ENCODE measurements at regions not wholly inside any gene's neighbourhood (a gene's known extent, or its start where the extent isn't known, plus 50 kb on each side); places are given as distances from the start of the nearest gene placed in this dataset.

GRCh38 chr6:132893772-132894490 lies 79.6 kb downstream of the RPS12 start:
- no peak overlapping the region for H3K4me3 ChIP-seq (ENCODE audit: low read depth, low read length)
- DNase-seq (ENCODE audit: low read depth): no peak
- no peak for TF ChIP-seq CTCF (conservative IDR thresholded peaks at IDR 0.05; ENCODE audit: low read depth, low read length)

DNA sequence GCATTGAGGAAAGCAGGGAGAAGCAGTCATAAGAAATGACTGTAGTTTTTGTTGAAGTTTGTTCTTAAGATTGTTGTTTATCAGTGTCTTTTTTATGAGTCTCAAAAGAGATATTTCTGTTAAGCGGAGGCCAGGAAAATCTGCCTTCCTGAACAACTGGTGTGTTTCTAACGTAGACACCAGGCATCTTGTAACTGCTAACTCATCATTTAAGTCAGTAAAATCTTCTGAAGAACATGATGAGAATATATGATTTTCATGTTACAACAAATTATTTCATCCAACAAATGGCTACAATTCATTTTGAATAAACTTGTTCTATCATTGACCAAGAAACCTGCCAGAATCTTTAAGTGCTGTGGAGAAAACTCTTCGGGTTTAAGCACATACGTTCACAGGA lies 84.0 kb downstream of the RPS12 start:
- TF ChIP-seq CTCF (conservative IDR thresholded peaks at IDR 0.05; ENCODE audit: low read depth, low read length): no peak
- DNase-seq (ENCODE audit: low read depth): no peak
- no peak overlapping the region for H3K4me3 ChIP-seq (ENCODE audit: low read depth, low read length)

DNA sequence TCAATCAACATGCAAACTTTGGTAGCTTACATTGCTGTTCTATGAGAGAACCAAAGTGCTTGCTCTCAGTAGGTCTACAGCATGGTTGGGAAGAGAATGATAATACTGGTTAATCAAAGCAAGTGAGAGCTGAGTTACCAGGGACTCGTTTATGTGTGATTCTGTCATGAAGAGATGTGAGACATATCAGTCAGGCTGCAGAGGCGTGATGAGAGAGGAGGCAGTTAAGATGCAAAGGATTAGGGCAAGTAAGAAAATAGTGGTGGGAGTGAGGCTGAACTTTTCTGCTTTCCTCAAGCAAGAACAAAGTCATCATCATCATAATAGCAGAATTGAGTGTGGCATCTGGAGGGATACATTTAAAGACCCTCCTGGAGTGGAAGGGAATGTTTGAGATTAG lies 86.5 kb downstream of the RPS12 start:
- TF ChIP-seq CTCF (conservative IDR thresholded peaks at IDR 0.05; ENCODE audit: low read depth, low read length): no peak

DNA sequence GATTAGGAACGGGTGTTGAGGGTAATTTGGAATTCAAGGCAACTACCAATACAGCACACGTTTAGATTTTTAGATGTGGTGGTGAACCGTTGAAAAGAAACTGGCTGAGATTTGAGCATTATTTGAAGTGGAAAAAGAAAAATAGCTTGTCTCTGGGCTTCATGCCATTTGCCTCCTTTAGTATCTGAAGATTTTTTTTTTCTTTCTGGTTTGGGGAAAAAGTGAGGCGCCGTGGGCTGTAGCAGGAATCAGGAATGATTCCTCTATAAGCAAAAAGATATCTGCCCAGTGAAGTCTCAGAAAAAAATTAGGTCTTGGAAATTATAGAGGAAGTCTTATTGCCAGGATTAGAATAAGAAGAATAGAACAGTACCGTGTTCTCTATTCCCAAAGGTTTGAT lies 88.5 kb downstream of the RPS12 start:
- no peak for TF ChIP-seq CTCF (conservative IDR thresholded peaks at IDR 0.05; ENCODE audit: low read depth, low read length)
- DNase-seq (ENCODE audit: low read depth): no peak
- H3K4me3 ChIP-seq (ENCODE audit: low read depth, low read length): no peak overlapping the region

More for the DNA sequence above, 86.5 kb downstream of the RPS12 start:
- H3K4me3 ChIP-seq (ENCODE audit: low read depth, low read length): no peak overlapping the region
- DNase-seq (ENCODE audit: low read depth): no peak

GRCh38 chr6:132907231-132907630 lies 92.9 kb downstream of the RPS12 start:
- H3K4me3 ChIP-seq (ENCODE audit: low read depth, low read length): no peak overlapping the region
- no peak for DNase-seq (ENCODE audit: low read depth)
- TF ChIP-seq CTCF (conservative IDR thresholded peaks at IDR 0.05; ENCODE audit: low read depth, low read length): no peak

DNA sequence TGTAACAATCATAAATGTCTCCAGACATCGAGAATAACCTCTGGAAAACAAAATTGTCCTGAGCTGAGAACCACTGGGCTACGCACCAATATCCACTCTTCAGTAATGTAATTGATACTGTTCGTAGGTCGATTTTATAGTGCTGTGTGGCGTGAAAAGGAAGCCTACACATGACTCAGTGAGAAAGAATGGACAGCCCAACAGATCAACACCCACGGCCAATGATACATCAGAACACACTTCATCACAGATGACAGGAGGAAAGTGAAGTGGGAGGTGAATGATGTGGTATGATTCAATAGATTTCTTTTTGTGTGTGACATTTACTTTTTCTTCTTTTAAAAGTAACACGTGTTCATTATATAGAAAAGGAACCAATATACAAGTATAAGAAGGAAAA lies 93.5 kb downstream of the RPS12 start:
- TF ChIP-seq CTCF (conservative IDR thresholded peaks at IDR 0.05; ENCODE audit: low read depth, low read length): no peak
- no peak for DNase-seq (ENCODE audit: low read depth)
- no peak overlapping the region for H3K4me3 ChIP-seq (ENCODE audit: low read depth, low read length)

GRCh38 chr6:132909742-132910141 lies 95.4 kb downstream of the RPS12 start:
- no peak overlapping the region for H3K4me3 ChIP-seq (ENCODE audit: low read depth, low read length)
- no peak for DNase-seq (ENCODE audit: low read depth)

More at GRCh38 chr6:132909742-132910141, 95.4 kb downstream of the RPS12 start:
- no peak for TF ChIP-seq CTCF (conservative IDR thresholded peaks at IDR 0.05; ENCODE audit: low read depth, low read length)
